HUES64 (cell line): ENCODE measurements at regions not wholly inside any gene's neighbourhood (a gene's known extent, or its start where the extent isn't known, plus 50 kb on each side); places are given as distances from the start of the nearest gene placed in this dataset.

ENCODE experiments used
- H3K27ac ChIP-seq: 2 replicates; pipeline ENCODE4 v1.7.0; 2013; ENCODE audit warnings: low read depth, low read length, inconsistent platforms
- H3K27me3 ChIP-seq: 2 replicates; pipeline ENCODE4 v1.6.1; 2013; ENCODE audit warnings: mild to moderate bottlenecking, low read length; ENCODE audit not compliant: insufficient read depth
- H3K36me3 ChIP-seq: 2 replicates; pipeline ENCODE4 v1.6.1; 2013; ENCODE audit warnings: mild to moderate bottlenecking, low read length; ENCODE audit not compliant: insufficient read depth
- H3K4me1 ChIP-seq: 2 replicates; pipeline ENCODE4 v1.6.1; 2013; ENCODE audit warnings: mild to moderate bottlenecking, low read length, moderate library complexity; ENCODE audit not compliant: insufficient read depth
- H3K4me3 ChIP-seq: 2 replicates; pipeline ENCODE4 v1.5.1; 2013; ENCODE audit warnings: mild to moderate bottlenecking, low read length, moderate library complexity
- H3K9ac ChIP-seq: 2 replicates; pipeline ENCODE4 v1.6.1; 2013; ENCODE audit warnings: mild to moderate bottlenecking, low read depth, low read length
- H3K9me3 ChIP-seq: 2 replicates; pipeline ENCODE4 v1.6.1; 2013; ENCODE audit warnings: low read depth, low read length; ENCODE audit not compliant: insufficient read depth
- WGBS: fragments of 150-250, 120-280 bp; methylation state at CpG from one replicate; pipeline ENCODE4 v1.1.7; 2013; ENCODE audit warnings: missing lambda C conversion rate; 5-methylcytosine and 5-hydroxymethylcytosine counted together

DNA sequence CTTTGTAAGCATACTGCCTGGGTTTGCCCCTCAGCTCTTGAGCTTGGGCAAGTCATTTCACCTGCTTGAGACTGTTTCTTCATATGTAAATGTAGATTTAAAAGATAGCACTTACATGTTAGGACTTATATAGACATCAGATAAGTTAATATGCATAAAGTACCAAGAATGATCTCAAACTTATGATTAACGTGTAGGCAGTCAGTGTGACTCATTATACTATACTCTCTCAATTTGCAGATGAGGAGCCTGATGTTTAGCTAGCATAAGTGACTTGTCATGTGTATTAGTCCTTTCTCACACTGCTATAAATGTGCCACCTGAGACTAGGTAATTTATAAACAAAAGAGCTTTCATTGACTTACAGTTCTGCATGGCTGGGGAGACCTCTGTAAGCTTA lies 690.5 kb downstream of the KCNJ2 start:
- peaks cover 15% of the 10 kb centered on the region for H3K9me3 ChIP-seq
- H3K4me1 ChIP-seq: no peaks in the 10 kb centered on the region
- H3K36me3 ChIP-seq: no peaks in the 10 kb centered on the region
- H3K9ac ChIP-seq: no peak overlapping the region
- no peak overlapping the region for H3K4me3 ChIP-seq
- no CpG with 5 or more reads among the region's 1 CpG for WGBS
- H3K27me3 ChIP-seq: no peaks in the 10 kb centered on the region
- no peak overlapping the region for H3K27ac ChIP-seq

GRCh38 chr17:70862295-70862694 lies 693.0 kb downstream of the KCNJ2 start:
- Histone ChIP-seq H3K27ac (no peak overlapping the region), H3K4me1 (no peaks in the 10 kb centered on the region), H3K36me3 (no peaks in the 10 kb centered on the region), H3K4me3 (no peak overlapping the region), H3K9me3 (peaks cover 15% of the 10 kb centered on the region), H3K9ac (no peak overlapping the region), H3K27me3 (no peaks in the 10 kb centered on the region)
- no CpG with 5 or more reads among the region's 1 CpG for WGBS

DNA sequence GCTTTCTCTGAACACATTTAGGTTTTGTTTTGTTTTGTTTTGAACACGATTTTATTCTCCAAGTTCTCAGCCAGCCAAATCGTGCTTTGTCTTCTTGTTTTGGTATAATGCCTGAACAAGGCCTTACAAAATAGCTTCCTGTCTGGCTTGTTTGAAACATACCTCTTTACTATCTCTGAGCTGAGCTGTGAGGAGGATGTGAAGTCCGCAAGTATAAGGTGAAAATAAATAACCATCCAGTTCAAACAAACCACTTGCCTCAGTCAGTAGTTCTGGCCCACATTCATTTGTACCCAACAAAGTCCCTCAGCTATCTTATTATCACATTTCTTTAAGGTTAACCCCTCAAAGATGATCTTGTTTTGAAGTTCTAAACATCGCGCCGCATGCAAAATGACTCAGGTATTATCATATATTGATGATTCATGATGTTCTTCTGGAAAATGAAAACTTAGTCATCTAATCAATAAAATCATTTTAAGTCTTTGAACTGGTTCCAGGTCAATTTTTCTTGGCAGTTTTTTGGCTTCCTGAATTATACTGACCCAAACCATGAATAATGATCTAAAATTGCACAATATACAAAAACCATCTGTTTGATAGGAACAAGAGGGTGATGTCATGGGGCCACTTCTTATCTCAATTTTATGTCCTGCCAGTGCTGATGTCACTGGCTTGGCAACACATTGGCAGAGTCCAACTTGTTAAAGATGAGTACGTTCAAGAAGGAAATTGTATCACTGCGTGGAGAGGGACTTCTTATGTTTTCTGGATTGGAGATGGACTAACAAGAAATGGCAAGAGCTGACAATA lies 694.3 kb downstream of the KCNJ2 start:
- no peak overlapping the region for H3K4me3 ChIP-seq

DNA sequence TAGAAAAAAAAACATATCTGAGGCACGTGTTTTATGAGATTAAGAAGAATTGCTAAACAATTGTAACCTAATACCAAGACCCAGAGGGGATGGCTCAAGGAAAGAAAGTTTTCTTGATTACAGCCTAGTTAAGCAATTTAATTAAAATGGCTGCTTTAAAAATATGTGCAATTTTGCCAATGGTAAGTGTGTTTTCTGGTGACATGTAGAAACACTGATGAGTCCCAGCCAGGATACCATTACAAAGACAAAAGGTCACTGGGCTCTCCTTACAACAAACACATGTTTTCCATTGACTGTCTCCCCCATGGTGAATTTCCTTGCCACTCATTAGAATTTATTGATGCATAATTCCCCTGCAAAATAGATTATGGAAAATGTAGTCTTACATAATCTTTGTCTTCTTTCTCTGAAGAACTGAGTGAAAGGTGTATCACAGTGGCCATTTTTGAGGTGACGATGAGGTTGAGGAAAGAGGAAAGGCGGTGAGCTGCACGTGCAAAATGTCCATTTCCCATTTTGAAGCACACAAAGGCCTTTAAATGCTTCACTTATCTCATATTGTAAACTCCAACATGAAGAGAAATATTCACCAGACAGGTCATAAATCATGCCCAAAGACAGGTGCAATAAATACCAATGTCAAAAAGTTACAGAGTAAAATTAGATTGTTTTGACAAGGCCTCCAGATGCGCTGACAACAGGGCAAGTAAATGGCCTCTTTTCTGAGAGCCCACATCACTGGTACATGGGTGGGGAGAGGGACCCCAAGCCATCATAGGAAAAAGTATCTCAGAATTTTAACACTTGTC lies 696.9 kb downstream of the KCNJ2 start:
- H3K9me3 ChIP-seq: peaks cover 12% of the 10 kb centered on the region
- no peaks in the 10 kb centered on the region for H3K36me3 ChIP-seq
- H3K4me1 ChIP-seq: peaks cover 28% of the 10 kb centered on the region
- WGBS: 95% methylated on average over 4 of the region's 5 CpGs
- no peak overlapping the region for H3K27ac ChIP-seq
- H3K27me3 ChIP-seq: no peaks in the 10 kb centered on the region
- H3K4me3 ChIP-seq: no peak overlapping the region
- H3K9ac ChIP-seq: no peak overlapping the region

More for the DNA sequence above, 694.3 kb downstream of the KCNJ2 start:
- Histone ChIP-seq H3K27me3 (no peaks in the 10 kb centered on the region), H3K4me1 (peaks cover 5% of the 10 kb centered on the region; the same call in 1 of the 2 replicates), H3K36me3 (no peaks in the 10 kb centered on the region), H3K9ac (no peak overlapping the region), H3K27ac (no peak overlapping the region), H3K9me3 (peaks cover 15% of the 10 kb centered on the region)
- WGBS: 97% methylated on average over 7 of the region's 8 CpGs

- WGBS: 89% methylated on average over 2 of the region's 2 CpGs
- Histone ChIP-seq H3K36me3 (no peaks in the 10 kb centered on the region), H3K9me3 (0 out of 2 replicates have a peak, but pooled peaks cover 7% of the 10 kb centered on the region), H3K4me3 (no peak overlapping the region), H3K27me3 (no peaks in the 10 kb centered on the region), H3K4me1 (peaks cover 35% of the 10 kb centered on the region), H3K9ac (no peak overlapping the region), H3K27ac (no peak overlapping the region)
Measured at GRCh38 chr17:70868149-70868548, 698.8 kb downstream of the KCNJ2 start.

GRCh38 chr17:70869402-70870085 lies 700.2 kb downstream of the KCNJ2 start:
- Histone ChIP-seq H3K4me1 (peaks cover 35% of the 10 kb centered on the region), H3K4me3 (no peak overlapping the region), H3K9ac (no peak overlapping the region), H3K9me3 (0 out of 2 replicates have a peak, but pooled peaks cover 1% of the 10 kb centered on the region), H3K36me3 (no peaks in the 10 kb centered on the region), H3K27me3 (no peaks in the 10 kb centered on the region), H3K27ac (peak overlapping the region; percentile 79)
- WGBS: 87% methylated on average over 2 of the region's 2 CpGs

- peaks cover 35% of the 10 kb centered on the region for H3K4me1 ChIP-seq
- H3K4me3 ChIP-seq: no peak overlapping the region
- no peaks in the 10 kb centered on the region for H3K36me3 ChIP-seq
- H3K9ac ChIP-seq: no peak overlapping the region
- H3K27me3 ChIP-seq: no peaks in the 10 kb centered on the region
- no peak overlapping the region for H3K27ac ChIP-seq
- no peaks in the 10 kb centered on the region for H3K9me3 ChIP-seq
- WGBS: 67% methylated on average over 1 of the region's 1 CpG
Measured at GRCh38 chr17:70871180-70871818, 702.0 kb downstream of the KCNJ2 start.

DNA sequence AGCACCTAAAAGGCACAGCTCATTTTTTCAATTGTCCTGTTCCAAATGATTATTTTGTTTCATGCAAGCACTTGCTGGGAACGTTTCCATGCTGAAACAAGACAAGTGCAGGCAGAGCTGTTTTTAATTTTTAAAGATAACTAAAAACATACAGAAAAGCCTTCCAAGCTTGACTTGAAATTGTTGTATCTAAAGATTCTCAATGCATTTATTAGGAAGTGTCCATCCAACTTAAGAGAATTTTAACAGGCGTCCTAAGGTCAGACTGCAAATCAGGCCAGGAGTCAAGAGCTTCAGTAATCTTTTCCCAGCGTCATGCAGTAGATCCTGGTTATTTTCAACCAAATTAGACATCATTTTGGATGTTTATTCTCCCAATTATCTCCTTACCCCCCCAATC lies 702.8 kb downstream of the KCNJ2 start:
- H3K9ac ChIP-seq: no peak overlapping the region
- H3K4me3 ChIP-seq: no peak overlapping the region
- no peaks in the 10 kb centered on the region for H3K36me3 ChIP-seq
- no peaks in the 10 kb centered on the region for H3K27me3 ChIP-seq
- WGBS: 81% methylated on average over 3 of the region's 3 CpGs
- H3K4me1 ChIP-seq: peaks cover 35% of the 10 kb centered on the region
- H3K9me3 ChIP-seq: no peaks in the 10 kb centered on the region
- no peak overlapping the region for H3K27ac ChIP-seq

DNA sequence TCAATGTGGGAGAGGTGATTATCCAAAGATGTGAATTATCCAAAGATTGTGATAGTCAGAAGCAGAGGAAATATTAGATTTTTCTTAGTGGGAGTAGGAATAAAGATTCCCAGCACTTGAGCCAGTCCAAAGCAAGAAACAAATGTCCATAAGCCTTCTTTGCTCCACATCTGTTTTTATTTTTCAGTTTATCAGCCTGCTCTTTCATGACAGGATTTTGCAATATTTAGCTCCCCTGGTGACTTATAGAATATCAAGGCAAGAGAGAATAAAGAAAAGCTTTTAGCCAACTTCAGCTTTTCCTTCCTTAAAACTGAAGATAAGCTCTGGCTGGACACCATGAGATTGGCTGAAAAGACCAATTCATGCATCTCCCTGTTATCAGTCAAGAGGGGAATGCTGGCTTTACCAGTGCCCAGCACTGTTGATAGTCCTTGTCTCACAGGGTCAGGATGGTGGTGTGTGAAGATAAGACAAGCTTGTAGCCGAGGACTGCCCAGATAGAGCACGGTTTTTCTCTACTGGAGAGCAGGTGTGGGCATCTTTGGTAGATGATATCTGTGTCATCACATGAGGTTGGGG lies 706.5 kb downstream of the KCNJ2 start:
- H3K9me3 ChIP-seq: no peaks in the 10 kb centered on the region

GRCh38 chr17:70878879-70879278 lies 709.5 kb downstream of the KCNJ2 start:
- H3K27me3 ChIP-seq: no peaks in the 10 kb centered on the region
- H3K9me3 ChIP-seq: 0 out of 2 replicates have a peak, but pooled peaks cover 3% of the 10 kb centered on the region
- no peak overlapping the region for H3K4me3 ChIP-seq
- no peak overlapping the region for H3K9ac ChIP-seq
- H3K4me1 ChIP-seq: no peaks in the 10 kb centered on the region
- no peak overlapping the region for H3K27ac ChIP-seq
- H3K36me3 ChIP-seq: no peaks in the 10 kb centered on the region
- WGBS: 100% methylated on average over 1 of the region's 2 CpGs

More for the DNA sequence above, 706.5 kb downstream of the KCNJ2 start:
- Histone ChIP-seq H3K27ac (no peak overlapping the region), H3K36me3 (no peaks in the 10 kb centered on the region), H3K27me3 (no peaks in the 10 kb centered on the region), H3K4me1 (peaks cover 11% of the 10 kb centered on the region), H3K9ac (no peak overlapping the region), H3K4me3 (no peak overlapping the region)
- WGBS: 90% methylated on average over 2 of the region's 2 CpGs
